ENCODE measurements at regions not wholly inside any gene's neighbourhood (a gene's known extent, or its start where the extent isn't known, plus 50 kb on each side); places are given as distances from the start of the nearest gene placed in this dataset.

- TF ChIP-seq CTCF (IDR thresholded peaks at IDR 0.05; ENCODE audit: low read depth, low read length, poor library complexity, severe bottlenecking) (no peak), EZH2phosphoT487 (IDR thresholded peaks at IDR 0.05; ENCODE audit: borderline replicate concordance, low read length) (no peak)
Measured at GRCh38 chr12:73506611-73507010, 1031.0 kb upstream of the ATXN7L3B start.

All from DOHH2 (cell line).